Cerebellar cortex (tissue), 1 donor: ENCODE measurements at regions not wholly inside any gene's neighbourhood (a gene's known extent, or its start where the extent isn't known, plus 50 kb on each side); places are given as distances from the start of the nearest gene placed in this dataset.

Source experiments
- DNase-seq: peaks from one replicate; pipeline ENCODE4 v3.0.0-alpha.2; 2015; ENCODE audit warnings: low spot score

- DNase-seq = peak; percentile 6
Measured at GRCh38 chr1:76764638-76765454, 102.4 kb upstream of the ST6GALNAC5 start.

- DNase-seq = no peak
Measured at GRCh38 chr1:76766381-76766780, 100.9 kb upstream of the ST6GALNAC5 start.

DNA sequence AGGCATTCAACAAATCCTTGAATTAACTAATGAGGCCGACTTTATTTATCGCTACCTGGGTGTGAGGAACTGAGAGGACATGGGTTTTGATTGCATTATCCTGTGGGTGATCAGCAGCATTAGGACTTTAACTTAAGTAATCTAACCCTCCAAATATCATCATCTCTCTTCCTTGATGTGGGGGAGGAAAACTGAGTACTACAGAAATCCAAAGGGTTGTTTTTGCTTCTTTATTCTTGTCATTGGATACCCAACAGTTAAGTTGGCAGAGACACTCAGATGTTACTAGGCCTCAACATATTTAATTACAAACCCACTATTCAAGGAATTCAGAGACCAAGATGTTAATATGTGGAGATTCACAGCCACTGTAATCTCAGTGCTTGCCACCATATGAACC lies 97.4 kb upstream of the ST6GALNAC5 start:
- DNase-seq = no peak

DNA sequence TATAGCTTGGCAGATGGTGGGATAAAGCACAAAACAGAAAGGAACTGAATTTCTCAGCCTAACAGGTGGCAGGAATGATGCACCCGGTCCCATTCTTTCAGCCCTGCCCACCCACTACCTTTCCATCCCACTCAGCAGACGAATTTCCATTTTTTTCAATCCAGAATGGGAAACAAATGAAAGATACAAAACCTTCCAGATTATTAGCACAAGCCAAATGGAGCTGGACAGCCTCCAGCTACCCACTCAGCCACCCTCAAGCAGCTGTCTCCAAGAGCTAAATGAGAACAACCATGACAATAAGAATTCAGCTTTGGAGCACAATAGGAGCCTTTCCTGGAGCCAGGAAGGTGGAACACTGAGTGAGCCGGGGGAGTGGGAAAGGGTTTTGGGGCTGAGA lies 96.3 kb upstream of the ST6GALNAC5 start:
- DNase-seq = peak; percentile 15

DNA sequence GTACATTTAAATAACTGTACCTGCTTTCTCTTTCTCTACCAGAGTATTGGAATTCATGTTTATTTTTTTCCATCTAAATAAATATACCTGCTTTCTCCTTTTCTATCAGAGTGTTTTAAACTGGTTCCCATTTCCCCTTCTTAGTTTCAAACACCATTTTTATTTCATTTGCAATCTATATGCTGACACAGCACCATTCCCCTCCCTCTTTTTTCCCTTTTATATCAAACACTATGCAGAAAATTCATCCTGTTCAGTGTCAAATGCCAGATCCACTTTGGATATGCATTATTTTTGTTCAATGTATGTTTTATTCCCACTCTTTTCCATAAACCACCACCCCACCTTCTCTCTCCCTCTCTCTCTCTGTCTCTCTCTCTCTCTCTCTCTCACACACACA lies 85.8 kb upstream of the ST6GALNAC5 start:
- no peak for DNase-seq

GRCh38 chr1:76782809-76783208 lies 84.5 kb upstream of the ST6GALNAC5 start:
- no peak for DNase-seq

DNA sequence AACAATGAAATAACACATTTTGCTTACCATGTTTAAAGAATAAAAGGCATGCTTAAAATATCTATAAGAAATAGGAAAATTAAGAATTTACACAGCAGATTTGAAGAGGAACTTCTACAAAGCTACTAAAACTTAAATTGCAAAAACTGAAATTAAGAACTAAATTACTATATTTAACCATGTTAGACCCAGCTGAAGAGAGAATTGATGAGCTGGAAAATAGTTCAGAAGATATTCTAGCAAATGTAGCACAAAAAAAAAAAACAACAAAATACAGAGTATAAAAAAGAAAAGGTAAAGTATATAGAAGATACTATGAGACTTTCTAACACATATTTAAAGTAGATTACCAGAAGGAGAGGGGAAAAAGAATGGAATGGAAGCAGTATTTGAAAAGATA lies 82.8 kb upstream of the ST6GALNAC5 start:
- no peak for DNase-seq

GRCh38 chr1:76786222-76786621 lies 81.1 kb upstream of the ST6GALNAC5 start:
- no peak for DNase-seq

DNA sequence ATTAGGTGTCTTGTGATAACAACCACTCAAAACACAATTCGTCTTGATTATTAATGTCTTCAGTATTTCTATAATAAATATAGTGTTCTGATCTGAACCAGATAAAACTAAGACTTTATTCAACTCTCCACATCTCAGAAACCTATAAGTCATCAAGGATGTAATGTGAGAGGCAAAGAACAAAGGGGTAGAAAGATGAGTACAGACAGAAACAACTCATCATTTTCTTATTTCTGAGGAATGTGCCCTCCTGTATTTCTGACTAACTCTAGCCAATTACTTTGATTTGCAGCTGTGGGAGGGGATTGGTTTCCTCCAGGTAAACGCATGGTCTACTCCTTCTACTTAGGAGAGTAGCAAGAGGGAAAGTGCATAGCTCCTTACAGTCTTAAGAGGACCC lies 73.7 kb upstream of the ST6GALNAC5 start:
- DNase-seq = no peak

- no peak for DNase-seq
Measured at GRCh38 chr1:76799700-76800099, 67.6 kb upstream of the ST6GALNAC5 start.

- no peak for DNase-seq
Measured at GRCh38 chr1:76802094-76802493, 65.2 kb upstream of the ST6GALNAC5 start.

- DNase-seq = no peak
Measured at GRCh38 chr1:76807543-76808260, 59.6 kb upstream of the ST6GALNAC5 start.
